ENCODE measurements at regions not wholly inside any gene's neighbourhood (a gene's known extent, or its start where the extent isn't known, plus 50 kb on each side); places are given as distances from the start of the nearest gene placed in this dataset.

- Histone ChIP-seq H3K4me1 (peaks cover 7% of the 10 kb centered on the region), H3K27ac (no peak overlapping the region), H3K36me3 (no peaks in the 10 kb centered on the region), H3K9me3 (no peaks in the 10 kb centered on the region), H3K4me3 (no peak overlapping the region), H3K27me3 (no peaks in the 10 kb centered on the region)
- no peak for TF ChIP-seq CTCF (IDR thresholded peaks at IDR 0.05)
- TF ChIP-seq POLR2A (IDR thresholded peaks at IDR 0.05) = no peak
- TF ChIP-seq EP300 (IDR thresholded peaks at IDR 0.05) = no peak
- TF ChIP-seq POLR2AphosphoS5 (IDR thresholded peaks at IDR 0.05) = no peak
- no peak for DNase-seq (ENCODE audit: low spot score in 2 of 2)
- WGBS = 85% methylated on average over 2 of the region's 2 CpGs
Measured at GRCh38 chr6:140957386-140957785, 1175.3 kb upstream of the GJE1 start.

- Histone ChIP-seq H3K27ac (no peak overlapping the region), H3K4me1 (peaks cover 7% of the 10 kb centered on the region), H3K4me3 (no peak overlapping the region), H3K27me3 (no peaks in the 10 kb centered on the region), H3K9me3 (no peaks in the 10 kb centered on the region), H3K36me3 (no peaks in the 10 kb centered on the region)
- TF ChIP-seq CTCF (IDR thresholded peaks at IDR 0.05) (no peak), POLR2AphosphoS5 (IDR thresholded peaks at IDR 0.05) (no peak), POLR2A (IDR thresholded peaks at IDR 0.05) (no peak), EP300 (IDR thresholded peaks at IDR 0.05) (no peak)
- 43% methylated on average over 4 of the region's 4 CpGs for WGBS
- DNase-seq (ENCODE audit: low spot score in 2 of 2) = no peak
Measured at GRCh38 chr6:140956571-140957369, 1176.0 kb upstream of the GJE1 start.

GRCh38 chr6:140940251-140940925 is 1192.3 kb upstream of the GJE1 start:
- Histone ChIP-seq H3K27me3 (no peaks in the 10 kb centered on the region), H3K4me3 (no peak overlapping the region), H3K4me1 (no peaks in the 10 kb centered on the region), H3K9me3 (no peaks in the 10 kb centered on the region), H3K27ac (no peak overlapping the region), H3K36me3 (no peaks in the 10 kb centered on the region)
- no peak for DNase-seq (ENCODE audit: low spot score in 2 of 2)
- 50% methylated on average over 3 of the region's 3 CpGs for WGBS
- TF ChIP-seq CTCF (IDR thresholded peaks at IDR 0.05) = no peak

GRCh38 chr6:140932909-140933308 is 1199.8 kb upstream of the GJE1 start:
- H3K4me3 ChIP-seq = no peak overlapping the region
- WGBS = 91% methylated on average over 2 of the region's 2 CpGs

More at GRCh38 chr6:140932909-140933308, 1199.8 kb upstream of the GJE1 start:
- Histone ChIP-seq H3K4me1 (no peaks in the 10 kb centered on the region), H3K9me3 (no peaks in the 10 kb centered on the region), H3K36me3 (no peaks in the 10 kb centered on the region), H3K27ac (no peak overlapping the region), H3K27me3 (no peaks in the 10 kb centered on the region)
- DNase-seq (ENCODE audit: low spot score in 2 of 2) = no peak
- TF ChIP-seq EP300 (IDR thresholded peaks at IDR 0.05) (no peak), POLR2A (IDR thresholded peaks at IDR 0.05) (no peak), POLR2AphosphoS5 (IDR thresholded peaks at IDR 0.05) (no peak), CTCF (IDR thresholded peaks at IDR 0.05) (no peak)
